SHP77 treated with DMSO at 0.1 percent for 48 hours (cell line): ENCODE measurements at regions not wholly inside any gene's neighbourhood (a gene's known extent, or its start where the extent isn't known, plus 50 kb on each side); places are given as distances from the start of the nearest gene placed in this dataset.

Experiments
- DNase-seq: peaks from one replicate; lab custom pipeline; 2025; lab: John Stamatoyannopoulos, UW

DNA sequence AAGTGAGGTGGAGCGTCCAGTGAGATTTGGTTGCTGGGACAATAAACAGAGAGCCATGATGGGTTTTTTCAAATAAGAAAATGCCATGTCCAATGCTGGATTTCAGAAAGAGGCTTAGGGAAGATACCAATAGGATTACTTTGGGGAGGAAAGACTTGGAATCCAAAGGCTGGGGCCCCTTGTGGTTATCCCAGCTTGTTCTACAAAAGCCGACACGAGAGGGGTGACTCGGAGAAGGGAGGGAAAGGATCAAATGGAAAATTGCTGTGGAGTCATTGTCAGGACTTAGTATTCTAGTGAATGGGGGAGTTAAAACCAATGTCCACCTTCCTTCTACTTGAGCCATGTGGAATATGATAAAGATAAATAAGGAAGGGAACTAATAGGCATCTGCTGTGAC is 305.5 kb downstream of the SOX9 start:
- no peak for DNase-seq

DNA sequence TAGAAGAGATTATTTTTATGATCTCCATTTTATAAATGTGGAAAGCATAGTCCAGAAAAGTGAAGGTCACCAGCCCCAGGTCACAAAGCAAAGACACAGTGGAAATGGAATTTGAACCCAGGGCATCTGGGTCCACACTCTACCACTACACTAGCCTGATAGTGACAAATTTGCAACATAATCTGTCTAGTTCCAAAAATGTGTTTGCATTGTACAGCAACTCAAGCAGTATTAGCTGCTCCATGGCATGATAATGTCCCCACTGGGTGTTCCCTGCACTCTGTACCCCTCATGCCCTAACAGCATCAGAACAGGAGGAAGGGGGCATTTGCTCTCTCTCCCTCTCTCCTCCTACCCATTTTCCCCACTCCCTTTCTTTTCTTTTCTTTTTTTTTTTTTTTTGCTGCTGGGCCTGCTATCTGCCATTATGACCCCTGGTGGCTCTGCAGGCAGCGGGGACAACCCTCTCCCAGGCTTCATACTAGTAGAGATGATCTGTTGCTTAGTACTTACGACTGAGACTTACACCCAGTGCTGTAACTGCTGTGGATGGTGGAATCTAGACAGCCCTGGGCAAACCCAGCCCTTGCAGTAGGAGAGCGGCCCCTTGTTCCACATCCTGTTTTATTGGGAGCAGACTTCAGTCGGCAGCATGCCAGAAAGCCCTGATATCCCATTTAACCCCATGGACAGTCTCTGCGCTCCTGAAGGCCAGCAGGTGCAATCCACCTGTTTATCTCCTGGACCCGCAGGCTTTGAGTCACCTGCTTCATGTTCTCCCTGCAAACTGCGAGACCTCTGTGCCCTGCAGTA is 306.3 kb downstream of the SOX9 start:
- no peak for DNase-seq

DNA sequence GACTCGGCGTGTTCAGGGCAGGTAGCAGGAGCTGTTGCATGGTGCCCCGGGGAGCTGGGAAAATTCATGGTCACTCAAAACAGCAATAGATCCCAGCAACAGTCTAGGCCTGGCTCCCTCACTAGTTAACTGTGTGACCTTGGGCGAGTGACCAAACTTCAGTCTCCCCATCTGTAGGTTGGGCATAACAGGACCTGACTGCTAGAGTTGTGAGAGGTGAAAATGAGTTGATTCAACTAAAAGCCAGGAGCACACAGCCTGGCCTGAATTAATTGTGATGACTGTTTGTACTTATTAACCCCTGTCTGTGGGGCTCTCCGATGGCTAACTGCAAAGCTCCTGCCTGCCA is 306.9 kb downstream of the SOX9 start:
- DNase-seq = no peak

DNA sequence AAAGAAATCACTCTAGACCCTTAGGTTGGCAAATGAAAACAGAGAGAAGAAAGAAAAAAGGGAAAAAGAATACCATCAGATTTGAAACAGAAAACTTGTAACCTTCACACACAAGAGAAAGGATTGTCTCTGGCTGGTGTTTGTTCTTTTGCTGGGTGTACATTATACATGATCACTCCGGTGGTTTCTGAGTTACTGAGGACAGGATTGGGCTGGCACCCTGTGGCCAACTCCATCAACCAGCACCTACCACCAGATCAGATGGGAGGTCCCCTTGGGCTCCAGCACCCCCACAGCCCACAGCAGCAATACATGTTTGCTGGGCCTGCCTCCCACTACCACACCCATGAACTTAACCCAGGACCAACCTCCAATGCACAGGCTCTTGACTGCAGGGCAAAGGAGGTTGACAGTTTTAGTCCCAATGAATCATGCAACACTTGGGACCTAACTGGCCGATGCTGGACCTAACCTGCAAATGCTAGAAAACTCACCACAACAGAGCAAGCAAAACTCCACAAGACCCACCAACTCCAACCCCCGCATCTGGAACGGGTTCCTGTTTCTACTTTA is 308.3 kb downstream of the SOX9 start:
- no peak for DNase-seq

DNA sequence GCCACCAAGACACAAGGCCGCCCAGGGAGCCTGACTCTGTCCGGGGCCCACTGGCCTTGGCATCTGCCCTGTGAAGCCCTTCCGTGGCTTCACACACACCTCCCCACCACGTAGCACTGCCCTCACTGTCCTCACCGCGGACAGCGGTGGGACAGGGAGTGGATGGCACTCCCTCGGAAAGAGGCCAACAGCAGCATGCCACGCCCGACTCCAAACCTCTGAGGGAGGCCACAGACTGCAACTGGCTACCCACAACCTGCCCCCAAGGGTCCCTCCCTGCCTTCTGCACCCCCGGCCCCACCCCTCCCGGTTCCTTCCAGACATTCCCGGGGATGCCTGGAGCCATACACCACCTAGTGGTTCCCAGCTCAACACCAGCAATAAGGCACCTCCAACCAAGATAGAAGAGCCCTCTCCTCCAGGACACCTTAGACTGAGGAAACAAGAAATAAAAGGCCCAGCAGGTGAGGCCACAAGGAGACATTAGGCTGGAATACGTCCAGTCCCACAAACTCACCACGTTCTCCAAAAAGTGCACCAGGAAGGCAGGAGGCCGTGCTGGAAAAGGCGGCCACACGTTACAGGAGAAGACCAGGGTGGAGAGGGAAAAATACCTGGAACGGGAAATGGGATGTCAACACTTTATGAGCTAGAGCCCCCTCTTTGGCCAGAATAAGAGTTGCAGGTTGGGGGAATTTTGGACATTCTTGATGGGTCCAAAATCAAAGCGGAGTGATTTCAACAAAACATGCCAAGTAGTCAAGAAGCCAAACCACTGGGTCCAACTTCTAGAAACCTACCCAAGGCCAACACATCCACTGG is 310.0 kb downstream of the SOX9 start:
- no peak for DNase-seq

DNA sequence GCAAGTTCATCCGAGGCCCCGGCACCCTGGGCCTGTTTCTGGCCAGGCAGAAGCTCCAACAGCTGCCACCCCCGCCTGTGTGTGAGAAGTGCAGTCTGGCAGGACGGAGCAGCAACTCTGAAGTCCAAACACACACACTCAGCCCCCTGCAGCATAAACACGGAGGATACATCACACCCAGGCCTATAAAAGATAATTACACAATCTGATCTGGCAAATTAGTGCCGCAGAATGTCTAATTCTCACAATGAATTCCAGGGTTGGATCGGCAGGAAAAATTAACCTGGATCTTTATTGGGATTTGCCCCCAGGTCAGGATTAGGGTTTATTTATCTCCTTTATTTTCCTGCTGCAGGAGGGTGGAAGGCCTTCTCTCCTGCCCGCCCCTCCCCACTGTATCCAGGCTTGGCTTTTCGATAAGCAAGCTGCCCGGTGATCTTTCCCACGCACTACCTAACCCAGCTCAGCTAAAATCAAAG is 311.4 kb downstream of the SOX9 start:
- DNase-seq = no peak

DNA sequence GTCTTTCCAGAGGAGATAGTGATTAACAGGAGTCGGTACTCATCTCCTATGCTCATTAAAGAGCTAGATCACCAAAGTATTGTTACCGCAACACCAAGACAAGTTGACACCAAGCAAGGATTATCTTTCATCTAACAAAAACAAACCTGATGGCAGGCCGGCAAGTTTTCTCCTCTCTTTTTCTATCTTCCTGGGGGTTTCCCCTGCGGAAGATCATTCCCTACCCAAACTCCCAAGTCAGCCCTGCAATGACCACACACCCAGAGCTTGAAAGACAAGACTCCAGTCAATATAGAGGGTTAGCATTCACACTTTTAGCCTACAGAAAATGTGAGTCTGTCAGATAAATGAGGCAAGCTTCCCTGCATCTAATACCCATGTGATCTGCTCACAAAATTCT is 312.1 kb downstream of the SOX9 start:
- DNase-seq = no peak

DNA sequence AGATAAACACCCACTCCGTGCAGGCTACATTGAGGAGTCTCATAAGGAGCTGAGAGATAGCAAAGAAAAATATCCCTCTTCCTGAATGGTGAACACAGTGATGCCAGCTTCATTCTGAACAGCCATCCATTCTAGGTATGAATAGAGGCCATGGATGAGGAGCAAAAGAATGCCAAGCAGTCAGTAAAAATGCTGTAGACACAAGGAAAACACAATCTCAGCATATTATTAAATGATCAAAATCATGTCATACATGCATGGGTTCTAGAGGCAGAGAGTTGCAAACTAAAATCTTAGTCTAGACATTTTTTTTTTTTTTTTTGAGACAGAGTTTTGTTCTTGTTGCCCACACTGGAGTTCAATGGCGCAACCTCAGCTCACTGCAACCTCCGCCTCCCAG is 313.0 kb downstream of the SOX9 start:
- no peak for DNase-seq

DNA sequence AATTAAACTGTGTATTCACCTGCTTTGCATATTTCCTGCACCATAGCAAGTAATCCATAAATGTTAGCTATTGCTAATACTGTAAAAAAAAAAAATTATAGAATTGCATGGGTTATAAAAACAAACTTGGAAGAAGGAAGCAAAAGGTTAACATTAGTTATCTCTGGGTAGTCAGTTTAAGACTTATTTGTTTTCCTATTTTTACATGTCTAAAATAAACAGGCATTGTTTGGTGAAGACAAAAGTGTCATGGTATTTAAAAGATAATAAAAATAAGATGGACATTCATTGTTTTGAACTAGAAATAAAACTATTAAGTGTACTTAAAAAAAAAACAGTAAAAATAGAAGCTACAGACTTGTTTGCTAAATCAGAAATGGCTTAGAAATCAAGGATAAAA is 313.8 kb downstream of the SOX9 start:
- no peak for DNase-seq

DNA sequence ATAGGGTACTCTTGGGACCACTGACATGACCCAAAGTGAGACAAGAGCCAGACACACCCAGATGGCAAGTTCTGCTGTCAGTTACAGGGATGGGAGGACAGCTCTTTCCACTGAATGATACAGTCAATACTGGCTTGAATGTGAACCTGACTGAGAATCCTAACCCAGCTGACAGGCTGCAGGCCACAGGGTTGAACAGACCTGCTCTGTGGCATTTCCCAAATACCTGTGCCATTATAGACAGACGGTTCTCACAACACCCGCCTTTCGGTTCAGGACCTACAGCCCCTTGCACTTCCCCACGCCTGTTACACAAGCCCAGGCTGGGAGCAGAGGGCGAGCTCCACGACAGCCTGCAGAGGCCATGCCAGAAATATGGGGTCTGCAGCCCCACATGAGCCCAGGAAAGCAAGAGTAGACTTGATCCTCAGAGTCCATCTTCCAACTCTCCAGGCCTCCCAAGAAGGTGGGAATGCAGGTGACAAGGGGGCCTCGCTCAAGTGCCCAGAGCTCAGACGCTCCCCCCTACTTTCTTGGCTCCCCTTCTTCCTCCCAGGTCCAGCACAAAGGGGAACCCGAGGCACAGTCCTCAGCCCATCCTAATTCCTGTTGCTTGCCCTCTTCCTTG is 314.3 kb downstream of the SOX9 start:
- no peak for DNase-seq

DNA sequence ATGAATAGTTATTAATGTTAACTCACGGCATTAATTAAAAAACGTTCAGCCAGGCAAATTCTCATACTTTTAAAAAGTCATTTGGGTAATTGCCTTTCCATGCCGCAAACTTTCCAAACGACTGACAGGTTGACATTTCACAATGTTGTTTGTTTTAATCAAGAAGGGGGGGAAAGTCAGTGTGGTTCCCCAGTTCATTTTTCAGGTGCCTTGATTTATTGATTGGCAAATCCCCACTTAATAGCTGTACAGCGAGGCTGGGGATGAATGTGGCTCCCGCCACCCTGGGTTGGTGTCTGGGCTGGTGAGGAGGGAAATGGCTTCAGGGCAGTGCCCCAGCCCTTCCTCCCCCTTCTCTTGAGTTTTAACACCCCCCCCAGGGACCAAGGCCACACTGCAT is 318.0 kb downstream of the SOX9 start:
- no peak for DNase-seq

DNA sequence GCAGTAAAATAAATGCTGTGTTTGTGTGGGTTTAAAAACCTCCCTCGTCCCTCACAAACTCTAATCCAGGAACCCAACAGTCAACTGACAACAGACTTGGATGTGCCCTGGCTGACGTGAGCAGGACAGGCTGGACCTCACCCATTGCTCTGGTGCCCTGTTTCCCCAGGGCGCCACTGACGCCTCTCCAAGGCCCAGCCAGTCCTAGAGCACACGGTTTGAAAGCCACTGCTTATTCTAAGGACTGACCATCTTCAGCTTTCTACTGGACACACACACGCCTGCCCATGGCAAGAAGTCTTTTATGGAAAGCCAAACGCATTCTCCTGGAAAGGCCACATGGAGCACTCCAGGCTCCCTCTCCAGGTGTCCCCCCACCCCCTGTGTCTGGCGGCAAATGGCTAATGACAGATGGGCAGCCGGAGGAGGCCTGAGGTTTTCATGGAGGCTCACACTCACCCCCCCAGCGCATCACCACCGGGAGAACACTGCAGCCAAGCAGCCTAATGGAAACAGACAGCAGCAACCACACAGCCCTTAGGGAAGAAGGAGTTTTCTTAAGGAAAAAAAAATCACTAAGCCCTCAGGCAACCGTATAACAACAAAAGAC is 319.2 kb downstream of the SOX9 start:
- no peak for DNase-seq

DNA sequence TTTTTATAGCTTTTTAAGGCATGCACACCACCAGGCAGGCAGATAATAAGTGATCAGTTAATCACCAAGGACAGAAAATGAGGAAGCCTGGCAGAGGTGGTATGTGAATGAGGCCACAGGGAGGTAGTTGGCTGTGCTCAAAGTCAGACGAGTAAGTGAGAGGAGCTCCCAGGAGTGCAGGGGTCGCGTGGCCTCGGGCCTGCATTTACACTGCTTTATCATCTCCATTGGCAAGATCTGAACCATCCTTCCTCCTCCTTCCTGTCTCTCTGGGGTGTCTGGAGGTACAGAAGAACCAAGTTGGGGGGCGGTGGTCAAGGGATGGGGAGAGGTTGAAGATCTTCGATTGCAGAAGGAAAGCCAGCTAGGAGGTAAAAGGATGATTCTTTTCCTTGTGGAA is 320.1 kb downstream of the SOX9 start:
- DNase-seq = no peak

DNA sequence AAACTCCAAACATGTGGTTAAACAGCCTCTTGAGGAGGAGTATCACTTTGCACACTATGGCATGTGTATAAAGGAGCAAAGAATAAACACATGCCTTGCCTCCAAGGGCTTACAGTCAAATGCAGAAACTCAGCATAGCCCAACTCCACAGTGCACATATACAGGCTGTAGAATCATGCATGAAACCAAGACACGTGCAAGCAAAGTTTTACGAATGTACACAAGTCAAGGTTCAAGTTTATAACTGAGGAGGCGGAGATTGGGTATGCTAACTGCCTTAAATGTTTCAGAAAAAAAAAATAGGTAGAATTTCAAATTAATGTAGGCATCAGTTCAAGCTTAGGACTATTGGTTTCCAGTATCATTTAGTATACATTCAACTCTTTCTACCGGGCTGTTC is 321.1 kb downstream of the SOX9 start:
- no peak for DNase-seq

DNA sequence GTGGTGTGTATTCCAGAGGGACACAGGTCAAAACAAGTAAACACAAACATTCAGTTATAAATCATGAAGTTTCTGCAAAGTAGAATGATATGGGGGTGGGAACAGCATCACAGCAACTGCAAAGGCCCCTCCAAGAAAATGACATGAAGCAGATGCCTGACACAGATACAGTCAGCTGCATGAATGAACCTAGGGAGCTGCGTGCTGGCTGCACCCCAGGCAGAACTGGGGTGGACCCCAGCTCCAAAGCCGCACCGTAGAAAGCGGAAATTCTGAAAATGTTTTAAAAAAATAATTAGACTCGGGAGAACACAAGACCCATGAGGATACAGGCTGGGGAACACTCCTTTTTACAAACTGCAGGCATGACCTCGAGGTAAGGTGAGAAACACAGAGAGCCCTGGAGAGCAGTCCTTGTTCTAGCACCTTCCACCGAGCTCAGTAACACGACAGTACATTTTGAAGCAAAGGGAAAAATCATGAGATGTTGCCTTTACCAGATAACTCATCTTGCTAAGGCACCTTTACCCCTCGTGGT is 323.8 kb downstream of the SOX9 start:
- DNase-seq = no peak

DNA sequence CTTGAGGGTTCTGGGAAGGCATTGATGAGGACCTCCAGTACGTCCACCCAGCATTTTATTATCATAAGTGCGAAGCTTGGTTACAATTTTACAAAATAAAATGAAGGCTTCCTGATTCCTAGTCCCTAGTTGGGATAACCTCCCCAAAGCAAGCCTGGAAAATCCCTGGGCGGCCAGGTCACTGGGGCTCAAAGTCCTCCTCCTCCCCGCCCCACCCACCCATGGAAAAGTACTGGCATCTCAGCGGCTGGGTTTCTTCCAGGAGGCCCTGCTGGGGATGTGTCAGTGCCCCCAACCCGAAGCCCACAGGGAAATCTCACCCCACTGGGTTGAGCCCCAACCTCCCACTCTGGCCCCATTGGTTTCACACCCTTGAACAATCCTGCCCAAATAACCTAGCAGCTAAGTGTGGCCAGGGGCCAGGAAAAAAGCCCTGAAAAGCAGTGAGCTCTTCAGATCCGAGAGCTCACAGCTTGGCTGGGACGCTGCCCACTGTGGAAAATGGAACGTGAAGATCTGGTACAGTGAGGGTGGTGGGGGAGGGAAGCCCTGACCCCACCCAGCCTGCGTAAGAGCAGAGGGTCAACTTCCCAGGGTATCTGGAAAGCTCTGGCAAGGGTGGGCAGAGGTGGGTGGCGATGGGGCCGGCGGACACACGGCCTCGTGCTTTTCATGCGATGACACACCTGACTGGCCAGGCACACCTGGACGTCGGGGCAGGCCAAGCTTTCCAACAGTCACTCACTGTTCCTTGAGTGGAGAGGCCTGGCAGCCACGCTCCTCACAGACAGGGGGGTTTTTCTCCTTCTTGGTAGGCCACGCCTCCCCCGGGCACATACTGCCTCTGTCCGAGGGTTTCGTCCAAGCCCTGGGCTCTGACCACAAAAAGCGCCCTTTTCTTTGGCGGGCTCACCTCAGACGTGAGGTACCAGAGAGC is 324.5 kb downstream of the SOX9 start:
- no peak for DNase-seq

DNA sequence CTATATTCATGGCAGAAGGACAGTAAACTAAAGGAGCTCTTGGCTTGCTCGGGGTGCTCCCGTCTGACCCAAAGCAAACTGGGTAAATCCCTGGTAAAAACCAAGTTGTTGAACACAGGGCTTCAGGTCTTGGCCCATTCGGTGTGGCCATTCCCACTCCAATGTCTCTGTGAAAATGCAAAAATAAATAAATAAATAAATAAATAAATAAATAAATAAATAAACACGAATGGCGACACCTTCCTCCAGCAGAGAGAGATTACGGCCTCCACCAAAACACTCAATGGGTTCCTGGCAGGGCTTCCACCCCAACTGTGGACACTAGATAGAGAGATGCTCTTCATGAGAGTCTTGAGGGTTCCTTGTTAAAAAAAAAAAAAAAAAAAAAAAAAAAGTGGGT is 325.3 kb downstream of the SOX9 start:
- no peak for DNase-seq

DNA sequence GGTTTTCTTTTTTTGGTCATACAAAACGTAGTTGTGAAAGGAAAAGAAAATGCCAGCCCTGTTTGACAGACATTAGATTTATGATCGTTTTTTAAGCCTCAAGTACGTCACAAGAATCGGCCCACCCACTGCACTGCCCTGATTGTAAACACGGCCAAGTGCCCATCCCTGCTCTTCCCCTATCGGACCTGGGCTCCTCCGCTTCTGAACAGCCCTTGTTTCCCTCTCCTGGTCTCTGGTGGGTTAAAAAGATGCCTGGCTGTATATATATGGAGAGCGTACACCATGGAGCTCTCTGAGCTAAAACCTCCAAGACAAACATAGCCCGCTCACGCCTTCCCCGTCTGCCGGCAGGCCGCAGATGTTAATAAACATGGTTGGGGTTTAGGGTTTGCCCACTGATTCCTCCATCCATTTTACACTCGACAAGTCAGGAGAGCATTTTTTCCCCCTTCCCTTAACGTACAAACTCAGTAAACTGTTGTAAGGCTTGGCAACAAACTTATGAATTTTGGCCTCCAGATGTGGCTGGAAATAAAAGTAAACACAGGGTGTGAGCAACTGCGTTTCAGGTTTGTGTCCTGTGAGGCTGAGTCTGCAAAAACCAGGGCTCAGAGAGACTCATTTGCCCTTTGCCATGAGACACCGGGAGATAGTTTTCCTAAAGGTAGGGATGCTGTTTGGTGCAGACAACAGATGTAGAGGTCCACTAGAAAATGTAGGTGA is 325.9 kb downstream of the SOX9 start:
- no peak for DNase-seq

DNA sequence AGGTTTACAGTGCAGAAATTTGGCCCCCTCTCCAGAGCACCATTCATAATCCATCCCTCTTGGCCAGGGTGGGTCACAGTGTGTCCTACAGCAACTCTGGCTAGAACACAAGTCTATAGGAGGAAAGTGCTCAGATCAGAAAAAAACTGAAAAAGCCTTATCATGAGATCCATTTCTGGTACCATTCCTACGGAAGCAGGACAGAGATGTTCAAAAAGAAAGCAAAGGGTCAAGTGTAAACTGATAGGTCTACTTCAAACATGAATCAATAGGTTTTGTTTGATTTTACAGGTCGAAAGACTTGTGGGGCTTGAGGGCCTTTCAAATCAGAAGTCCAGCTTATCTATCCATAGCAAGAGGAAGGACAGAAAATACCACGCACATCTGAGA is 326.4 kb downstream of the SOX9 start:
- DNase-seq = no peak

DNA sequence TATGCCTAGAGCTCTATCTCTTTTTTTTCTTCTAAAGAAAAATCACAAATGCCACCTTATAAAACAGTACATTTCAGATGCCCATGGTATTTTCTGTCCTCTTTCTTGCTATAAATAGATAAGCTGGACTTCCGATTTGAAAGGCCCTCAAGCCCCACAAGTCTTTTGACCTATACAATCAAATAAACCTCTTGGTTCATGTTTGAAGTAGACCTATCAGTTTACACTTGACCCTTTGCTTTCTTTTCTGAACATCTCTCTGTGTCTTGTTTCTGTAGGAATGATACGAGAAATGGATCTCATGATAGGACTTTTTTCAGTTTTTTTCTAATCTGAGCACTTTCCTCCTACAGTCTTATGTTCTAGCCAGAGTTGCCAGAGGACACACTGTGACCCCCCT is 327.2 kb downstream of the SOX9 start:
- no peak for DNase-seq
